Aorta (tissue), 5 donors: ENCODE measurements at regions not wholly inside any gene's neighbourhood (a gene's known extent, or its start where the extent isn't known, plus 50 kb on each side); places are given as distances from the start of the nearest gene placed in this dataset.

Experiments used
- ATAC-seq: fragments of 200-7000 bp; cut with Tn5 transposase; one replicate; pipeline ENCODE4 v1.9.1; 2022; ENCODE audit warnings: moderate library complexity; ENCODE audit not compliant: low FRiP score
- DNase-seq, 2 donors: peaks; one replicate each; pipeline ENCODE4 v3.0.0-alpha.2; 2020
- H3K27ac ChIP-seq, 2 donors: one replicate each; pipeline ENCODE4 v1.5.1; 2013; ENCODE audit warnings: low read length in 2 of 2, mild to moderate bottlenecking in 2 of 2, moderate library complexity in 2 of 2, control low read depth in 1 of 2, inconsistent platforms in 1 of 2, low read depth in 1 of 2
- H3K27me3 ChIP-seq, 2 donors: one replicate each; pipeline ENCODE4 v1.6.1; 2013; ENCODE audit warnings: control low read depth in 1 of 2, low read length in 1 of 2, mild to moderate bottlenecking in 1 of 2, moderate library complexity in 1 of 2; ENCODE audit not compliant: insufficient read depth in 2 of 2, control insufficient read depth in 1 of 2
- H3K36me3 ChIP-seq, 2 donors: one replicate each; pipeline ENCODE4 v1.6.1; 2013; ENCODE audit warnings: control low read depth in 1 of 2, low read length in 1 of 2, mild to moderate bottlenecking in 1 of 2; ENCODE audit not compliant: insufficient read depth in 2 of 2, control insufficient read depth in 1 of 2
- H3K4me1 ChIP-seq, 2 donors: one replicate each; pipeline ENCODE4 v1.6.1; 2013; ENCODE audit warnings: low read length in 2 of 2, control low read depth in 1 of 2, mild to moderate bottlenecking in 1 of 2, moderate library complexity in 1 of 2; ENCODE audit not compliant: insufficient read depth in 2 of 2, control insufficient read depth in 1 of 2
- H3K4me3 ChIP-seq, 2 donors: one replicate each; pipeline ENCODE4 v1.5.1; 2013; ENCODE audit warnings: low read length in 2 of 2, control low read depth in 1 of 2, mild to moderate bottlenecking in 1 of 2
- H3K9me3 ChIP-seq: one replicate; pipeline ENCODE4 v1.6.1; 2013; ENCODE audit warnings: mild to moderate bottlenecking, low read length; ENCODE audit not compliant: control insufficient read depth
- WGBS, 2 donors: extraction: QIAGEN DNeasy Blood & Tissue Kit; methylation state at CpG; one replicate each; pipeline ENCODE4 v1.1.7; 2013; 5-methylcytosine and 5-hydroxymethylcytosine counted together
- intact Hi-C, 2 donors: fragments of 100-400 bp; cut with DNase I; formaldehyde crosslinking; loops; one replicate each; pipeline versions ENCODE4 v1.14.2 to v1.15.0; 2022
- donor health status: healthy with polysubstance abuse.
- donor health status: Bipolar disorder and iron deficiency.
- donor health status: DM: no; HTN: no; CAD: no.
- donor health status: DM: no; HTN: no; CAD: no.
- donor health status: DM: yes; HTN: yes; CAD: no.

DNA sequence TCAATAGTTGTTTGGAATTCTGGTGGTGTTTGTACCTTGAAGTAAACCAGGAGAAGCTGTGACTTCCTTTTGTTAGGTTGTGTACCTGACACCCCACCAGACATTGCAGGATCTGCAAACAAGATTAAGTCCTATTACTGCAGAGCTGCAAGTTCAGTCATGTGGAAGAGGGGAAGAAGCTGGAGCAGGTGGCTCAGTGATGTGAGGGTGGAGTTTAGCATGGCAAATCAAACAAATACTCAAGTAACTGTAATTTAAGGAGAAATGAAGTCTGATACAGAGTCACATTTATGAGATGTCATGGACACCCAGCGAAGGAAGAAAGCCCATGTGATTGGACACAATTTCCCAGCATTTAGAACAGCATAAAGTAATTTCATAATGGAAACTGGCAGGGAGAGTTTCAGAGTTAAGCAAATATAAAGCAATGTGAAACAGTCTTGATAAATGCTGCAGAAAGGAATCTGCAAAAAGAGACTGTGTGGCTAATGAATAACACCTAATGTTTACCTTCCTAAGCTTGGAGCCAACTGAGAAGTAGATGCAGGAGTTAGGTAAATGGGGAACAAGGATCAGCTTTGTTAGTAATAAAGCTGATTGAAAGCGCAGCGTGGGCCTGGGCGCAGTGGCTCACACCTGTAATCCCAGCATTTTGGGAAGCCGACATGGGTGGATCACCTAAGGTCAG, 249.1 kb downstream of the GBA3 start:
- H3K4me1 ChIP-seq = no peaks in the 10 kb centered on the region
- DNase-seq (no peak), ATAC-seq (no peak)
- intact Hi-C loops = no loop called here
- no peaks in the 10 kb centered on the region for H3K36me3 ChIP-seq
- no peak overlapping the region for H3K4me3 ChIP-seq
- no peaks in the 10 kb centered on the region for H3K27me3 ChIP-seq
- H3K9me3 ChIP-seq = no peaks in the 10 kb centered on the region
- WGBS, 2 donors = 88% methylated on average over 5 of the region's 5 CpGs
- H3K27ac ChIP-seq = no peak overlapping the region

DNA sequence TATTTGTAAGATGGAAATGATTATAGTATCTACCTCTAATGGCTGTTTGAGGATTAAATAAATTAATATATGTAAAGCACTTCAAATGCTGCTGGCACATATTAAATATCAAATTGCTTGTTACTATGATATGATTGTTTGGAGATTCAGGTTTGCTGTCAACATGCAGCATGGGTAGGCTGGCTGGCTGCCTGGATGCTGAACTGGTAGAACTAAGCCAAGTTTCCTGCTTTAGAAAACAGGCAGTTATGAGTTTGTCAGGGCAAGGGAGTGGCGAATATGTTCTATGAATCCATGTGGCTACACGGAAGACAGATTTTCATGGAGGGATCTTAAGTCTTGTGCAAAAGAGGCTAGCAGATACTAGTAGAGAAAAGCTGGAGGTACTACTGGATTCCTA, 239.6 kb downstream of the GBA3 start:
- ATAC-seq (no peak), DNase-seq (no peak)
- Histone ChIP-seq H3K27ac (no peak overlapping the region), H3K4me1 (no peaks in the 10 kb centered on the region), H3K9me3 (no peaks in the 10 kb centered on the region), H3K27me3 (no peaks in the 10 kb centered on the region), H3K36me3 (no peaks in the 10 kb centered on the region), H3K4me3 (no peak overlapping the region)
- 81 to 82% methylated on average over 2 of the region's 2 CpGs for WGBS, 2 donors
- intact Hi-C loops = no loop called here

DNA sequence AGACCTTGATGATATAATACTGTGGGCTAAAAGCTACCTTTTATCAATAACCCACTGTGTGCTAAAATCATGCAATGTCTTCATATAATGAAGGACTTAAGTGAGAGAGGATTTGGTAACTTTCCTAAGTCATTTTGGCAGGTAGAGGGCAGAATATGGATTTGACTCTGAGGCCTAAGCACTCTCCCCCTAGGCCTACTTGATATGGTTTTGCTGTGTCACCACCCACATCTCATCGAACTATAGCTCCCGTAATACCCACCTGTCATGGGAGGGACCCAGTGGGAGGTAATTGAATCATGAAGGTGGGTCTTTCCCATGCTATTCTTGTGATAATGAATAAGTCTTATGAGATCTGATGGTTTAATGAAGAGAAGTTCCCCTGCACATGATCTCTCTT, 229.7 kb downstream of the GBA3 start:
- no peak for DNase-seq
- Histone ChIP-seq H3K4me3 (no peak overlapping the region), H3K36me3 (no peaks in the 10 kb centered on the region), H3K27me3 (no peaks in the 10 kb centered on the region), H3K9me3 (no peaks in the 10 kb centered on the region), H3K27ac (no peak overlapping the region), H3K4me1 (no peaks in the 10 kb centered on the region)
- WGBS, 2 donors = 90 to 96% methylated on average over 2 of the region's 2 CpGs
- intact Hi-C loops = no loop called here
- ATAC-seq = no peak

DNA sequence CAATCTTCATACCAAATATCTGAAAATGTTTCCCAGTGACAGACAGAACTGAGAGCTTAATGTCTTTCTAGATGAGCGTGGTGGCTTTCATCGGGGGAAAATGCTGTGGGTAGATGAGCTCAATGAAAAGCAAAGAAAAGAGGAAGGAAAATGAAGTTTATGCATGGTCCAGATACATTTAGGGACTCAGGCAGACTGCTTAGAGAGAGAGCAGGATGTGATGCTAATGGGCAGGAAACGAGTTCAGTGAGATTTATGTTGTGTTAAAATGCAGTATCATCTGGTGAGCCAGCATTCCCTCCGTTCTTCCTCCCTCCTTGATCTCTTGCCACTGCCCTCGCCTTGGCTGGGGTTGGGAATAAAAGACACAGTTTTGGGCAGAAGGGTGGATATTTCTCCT, 229.2 kb downstream of the GBA3 start:
- H3K36me3 ChIP-seq = no peaks in the 10 kb centered on the region
- no peak for DNase-seq
- no peak for ATAC-seq
- WGBS, 2 donors = 31 to 53% methylated on average over 5 of the region's 5 CpGs
- H3K4me3 ChIP-seq = no peak overlapping the region
- no peaks in the 10 kb centered on the region for H3K27me3 ChIP-seq
- H3K4me1 ChIP-seq = no peaks in the 10 kb centered on the region
- intact Hi-C loops = no loop called here
- no peak overlapping the region for H3K27ac ChIP-seq
- no peaks in the 10 kb centered on the region for H3K9me3 ChIP-seq

DNA sequence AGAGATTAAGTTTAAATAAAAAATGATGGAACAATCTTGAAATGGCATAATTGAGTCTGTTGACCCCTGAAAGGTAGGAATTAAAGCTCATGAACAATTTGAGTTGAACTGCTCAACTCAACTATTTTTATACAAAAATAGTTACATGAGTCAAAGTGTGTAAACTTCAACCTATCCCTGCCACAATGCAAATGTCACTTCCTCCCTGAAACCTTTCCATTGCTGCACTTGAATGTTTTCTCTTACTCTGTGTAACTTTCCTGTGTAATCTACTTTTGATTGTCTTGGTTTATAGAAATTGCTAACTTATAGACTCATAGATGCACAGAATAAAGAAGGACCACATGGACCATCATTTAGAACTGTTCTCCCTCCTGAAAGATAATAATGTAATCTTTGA, 218.5 kb downstream of the GBA3 start:
- Histone ChIP-seq H3K9me3 (no peaks in the 10 kb centered on the region), H3K27me3 (no peaks in the 10 kb centered on the region), H3K4me1 (no peaks in the 10 kb centered on the region), H3K27ac (no peak overlapping the region), H3K36me3 (no peaks in the 10 kb centered on the region), H3K4me3 (no peak overlapping the region)
- DNase-seq (no peak), ATAC-seq (no peak)
- intact Hi-C loops = no loop called here

DNA sequence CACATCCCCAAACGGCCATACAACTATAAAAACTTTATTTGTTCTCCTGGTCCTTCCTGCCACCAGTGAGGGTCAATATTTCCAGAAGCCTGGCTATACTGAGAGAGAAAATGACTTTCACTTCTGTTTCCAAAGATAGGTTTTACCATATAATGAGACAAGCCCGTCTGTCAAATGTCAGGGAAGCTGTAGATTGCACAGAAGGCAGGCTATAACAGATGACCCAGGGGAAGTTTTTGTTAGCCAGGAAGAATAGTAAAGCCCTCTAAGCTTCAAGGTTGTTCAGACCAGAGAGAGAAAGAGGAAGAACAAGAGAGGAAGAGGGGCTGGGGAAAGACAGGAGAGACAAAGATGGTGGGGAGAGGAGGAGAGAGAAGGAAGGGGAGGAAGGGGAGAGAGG, 217.5 kb downstream of the GBA3 start:
- 33 to 40% methylated on average over 2 of the region's 2 CpGs for WGBS, 2 donors
- no peak overlapping the region for H3K27ac ChIP-seq
- H3K4me3 ChIP-seq = no peak overlapping the region
- ATAC-seq (no peak), DNase-seq (no peak)
- intact Hi-C loops = no loop called here
- H3K9me3 ChIP-seq = no peaks in the 10 kb centered on the region
- no peaks in the 10 kb centered on the region for H3K4me1 ChIP-seq
- no peaks in the 10 kb centered on the region for H3K36me3 ChIP-seq
- H3K27me3 ChIP-seq = no peaks in the 10 kb centered on the region

DNA sequence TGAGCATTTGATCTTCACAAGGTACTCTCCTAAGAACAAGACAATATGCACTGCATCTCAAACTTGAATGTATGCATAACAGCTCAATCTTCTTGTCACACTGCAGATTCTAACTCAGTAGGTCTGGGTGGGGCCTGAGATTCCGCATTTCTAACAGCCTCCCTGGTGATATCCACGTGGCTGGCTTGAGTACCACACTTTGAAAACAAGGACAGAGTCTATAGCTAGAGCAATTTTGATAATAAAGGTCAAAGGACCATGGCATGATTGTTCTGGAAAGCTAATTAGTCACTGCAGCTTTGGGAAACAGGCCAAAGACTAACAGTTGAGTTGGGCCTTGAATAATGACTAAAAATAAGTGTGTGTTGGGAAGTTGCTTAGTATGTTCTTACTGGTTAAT, 213.3 kb downstream of the GBA3 start:
- intact Hi-C loops = no loop called here
- Histone ChIP-seq H3K9me3 (no peaks in the 10 kb centered on the region), H3K4me1 (no peaks in the 10 kb centered on the region), H3K4me3 (no peak overlapping the region), H3K36me3 (no peaks in the 10 kb centered on the region), H3K27ac (no peak overlapping the region), H3K27me3 (no peaks in the 10 kb centered on the region)
- no peak for DNase-seq
- 44 to 45% methylated on average over 2 of the region's 2 CpGs for WGBS, 2 donors
- no peak for ATAC-seq

DNA sequence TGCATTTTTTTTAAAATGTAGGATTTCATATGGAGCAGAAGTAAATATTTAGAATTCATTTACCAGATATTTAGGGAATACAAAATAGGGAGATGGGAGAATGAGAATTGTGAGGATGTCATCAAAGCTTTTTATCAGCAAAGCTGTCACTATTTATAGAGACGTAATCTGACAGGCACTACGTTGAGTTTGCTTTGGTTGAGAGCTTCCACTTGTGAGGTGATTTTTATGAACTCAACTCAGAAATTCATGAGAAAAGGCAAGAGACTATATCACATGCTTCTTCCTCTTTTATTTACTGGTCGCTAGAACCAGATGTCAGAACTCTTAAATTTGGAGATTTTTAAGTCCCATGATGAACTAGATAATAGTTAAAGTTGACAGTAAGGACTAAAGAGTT, 211.2 kb downstream of the GBA3 start:
- Histone ChIP-seq H3K4me1 (no peaks in the 10 kb centered on the region), H3K36me3 (no peaks in the 10 kb centered on the region), H3K27ac (no peak overlapping the region), H3K27me3 (no peaks in the 10 kb centered on the region), H3K9me3 (no peaks in the 10 kb centered on the region), H3K4me3 (no peak overlapping the region)
- 37 to 38% methylated on average over 3 of the region's 3 CpGs for WGBS, 2 donors
- ATAC-seq (no peak), DNase-seq (no peak)
- intact Hi-C loops = no loop called here

DNA sequence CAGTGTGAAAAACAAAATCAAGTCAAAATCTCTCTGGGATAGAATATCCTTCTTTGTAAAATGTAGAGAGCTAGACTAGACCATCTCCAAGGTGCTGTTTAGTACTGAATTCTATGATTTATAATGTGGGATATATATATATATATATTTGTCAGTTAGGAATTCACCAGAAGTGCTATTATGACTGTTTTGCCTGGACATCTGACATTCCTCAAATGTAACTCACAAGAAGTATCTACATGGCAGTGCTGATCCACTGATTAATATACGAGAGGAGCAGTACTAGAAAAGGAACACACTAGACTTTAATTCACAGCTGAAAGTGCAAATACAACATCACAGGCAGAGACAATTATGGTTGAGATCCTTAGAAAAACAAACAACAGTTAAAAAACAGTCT, 208.9 kb downstream of the GBA3 start:
- H3K27ac ChIP-seq = no peak overlapping the region
- 18% methylated on average over 1 of the region's 1 CpG for WGBS, 2 donors
- no peak overlapping the region for H3K4me3 ChIP-seq
- ATAC-seq (no peak), DNase-seq (no peak)
- no peaks in the 10 kb centered on the region for H3K4me1 ChIP-seq
- intact Hi-C loops = no loop called here
- H3K27me3 ChIP-seq = no peaks in the 10 kb centered on the region
- H3K36me3 ChIP-seq = no peaks in the 10 kb centered on the region
- no peaks in the 10 kb centered on the region for H3K9me3 ChIP-seq
